Naive B cell (primary cell): ENCODE measurements at regions not wholly inside any gene's neighbourhood (a gene's known extent, or its start where the extent isn't known, plus 50 kb on each side); places are given as distances from the start of the nearest gene placed in this dataset.

Experiments used
- ATAC-seq, 2 donors: fragments of 150-1000 bp; cut with Tn5 transposase; 2 replicates each; pipeline ENCODE4 v1.10.0; 2021; ENCODE audit warnings: low read depth in 2 of 2, mild to moderate bottlenecking in 2 of 2, moderate library complexity in 2 of 2
- DNase-seq: peaks from one replicate; pipeline ENCODE4 v3.0.0; 2022
- H3K27ac Mint-ChIP-seq, 6 donors: one replicate each; pipeline ENCODE4 v1.8.0; 2020 to 2022; ENCODE audit warnings: mild to moderate bottlenecking in 6 of 6, mixed read lengths in 6 of 6, moderate library complexity in 5 of 6, inconsistent platforms in 2 of 6
- H3K27me3 Mint-ChIP-seq, 3 donors: one replicate each; pipeline ENCODE4 v1.8.0; 2021 to 2022; ENCODE audit warnings: mixed read lengths in 3 of 3, mild to moderate bottlenecking in 1 of 3
- H3K36me3 Mint-ChIP-seq, 2 donors: one replicate each; pipeline ENCODE4 v1.8.0; 2020 to 2022; ENCODE audit warnings: mixed read lengths in 2 of 2, inconsistent platforms in 1 of 2, mild to moderate bottlenecking in 1 of 2
- H3K4me1 Mint-ChIP-seq, 3 donors: one replicate each; pipeline ENCODE4 v1.8.0; 2020 to 2022; ENCODE audit warnings: mixed read lengths in 3 of 3, inconsistent platforms in 1 of 3, mild to moderate bottlenecking in 1 of 3, moderate library complexity in 1 of 3
- H3K4me3 Mint-ChIP-seq, 8 donors: one replicate each; pipeline ENCODE4 v1.8.0; 2020 to 2022; ENCODE audit warnings: mild to moderate bottlenecking in 8 of 8, mixed read lengths in 8 of 8, moderate library complexity in 8 of 8, inconsistent platforms in 2 of 8
- H3K9me3 Mint-ChIP-seq, 7 donors: one replicate each; pipeline ENCODE4 v1.8.0; 2020 to 2022; ENCODE audit warnings: mixed read lengths in 7 of 7, mild to moderate bottlenecking in 5 of 7, inconsistent platforms in 2 of 7, moderate library complexity in 1 of 7

GRCh38 chr14:58873228-58873953, 235.6 kb downstream of the DACT1 start:
- Mint-ChIP-seq H3K9me3 (no peaks in the 10 kb centered on the region), H3K36me3 (no peaks in the 10 kb centered on the region), H3K27me3 (no peaks in the 10 kb centered on the region), H3K4me1 (no peaks in the 10 kb centered on the region), H3K27ac (no peak overlapping the region), H3K4me3 (no peak overlapping the region)
- DNase-seq (no peak), ATAC-seq (no peak)

DNA sequence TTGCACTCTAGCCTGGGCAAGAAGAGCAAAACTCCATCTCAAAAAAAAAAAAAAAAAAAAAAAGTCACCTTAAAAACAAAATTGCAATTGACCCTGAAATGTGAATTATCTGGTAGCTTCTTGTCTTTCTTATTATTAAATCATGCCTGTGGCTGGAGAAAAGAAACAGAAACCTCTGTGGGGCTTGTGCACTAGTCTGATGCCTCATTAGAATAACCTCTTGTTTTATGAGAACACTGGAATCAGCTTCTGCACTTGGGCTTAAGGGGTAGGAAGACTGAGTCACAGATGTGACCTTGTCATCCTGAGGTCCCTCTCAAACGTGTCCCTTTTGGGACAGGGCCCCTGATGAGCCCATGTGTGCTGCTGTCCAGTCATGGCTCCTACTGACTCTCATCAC, 237.9 kb downstream of the DACT1 start:
- Mint-ChIP-seq H3K27me3 (no peaks in the 10 kb centered on the region), H3K36me3 (no peaks in the 10 kb centered on the region), H3K4me3 (no peak overlapping the region), H3K4me1 (no peaks in the 10 kb centered on the region), H3K27ac (no peak overlapping the region), H3K9me3 (no peaks in the 10 kb centered on the region)
- ATAC-seq: no peak
- DNase-seq: no peak

GRCh38 chr14:58876608-58877007, 238.8 kb downstream of the DACT1 start:
- Mint-ChIP-seq H3K36me3 (no peaks in the 10 kb centered on the region), H3K4me3 (no peak overlapping the region), H3K27ac (no peak overlapping the region), H3K9me3 (no peaks in the 10 kb centered on the region), H3K4me1 (no peaks in the 10 kb centered on the region), H3K27me3 (no peaks in the 10 kb centered on the region)
- DNase-seq (no peak), ATAC-seq (no peak)

GRCh38 chr14:58878439-58879139, 240.8 kb downstream of the DACT1 start:
- Mint-ChIP-seq H3K27me3 (no peaks in the 10 kb centered on the region), H3K27ac (no peak overlapping the region)
- no peak for ATAC-seq

DNA sequence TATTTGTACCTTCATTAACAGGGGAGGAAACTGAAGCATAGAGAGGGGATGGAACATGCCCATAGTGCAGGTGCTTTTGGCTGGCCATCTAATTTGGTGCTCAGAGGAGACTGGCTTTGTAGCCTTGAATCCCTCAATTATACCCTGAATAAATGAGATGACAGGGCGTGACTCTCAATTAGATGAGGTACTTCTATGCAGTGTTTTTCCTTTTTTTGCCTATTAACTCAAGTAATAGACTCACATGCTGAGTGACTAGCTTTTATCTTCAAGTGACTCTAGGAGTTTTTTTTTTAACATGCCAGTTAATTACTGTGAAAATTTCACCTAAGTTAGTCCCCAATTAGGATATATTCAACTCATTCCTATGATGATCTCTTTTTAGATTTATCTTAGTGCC, 243.7 kb downstream of the DACT1 start:
- no peak overlapping the region for H3K4me3 Mint-ChIP-seq
- H3K9me3 Mint-ChIP-seq: no peaks in the 10 kb centered on the region
- H3K27ac Mint-ChIP-seq: no peak overlapping the region
- DNase-seq: no peak
- H3K36me3 Mint-ChIP-seq: no peaks in the 10 kb centered on the region
- ATAC-seq: no peak
- H3K4me1 Mint-ChIP-seq: no peaks in the 10 kb centered on the region
- peaks cover 0 to 5% (median 0%) of the 10 kb centered on the region in 3 donors for H3K27me3 Mint-ChIP-seq

More at GRCh38 chr14:58878439-58879139, 240.8 kb downstream of the DACT1 start:
- no peak overlapping the region for H3K4me3 Mint-ChIP-seq
- no peaks in the 10 kb centered on the region for H3K9me3 Mint-ChIP-seq
- no peaks in the 10 kb centered on the region for H3K4me1 Mint-ChIP-seq
- no peak for DNase-seq
- H3K36me3 Mint-ChIP-seq: no peaks in the 10 kb centered on the region

DNA sequence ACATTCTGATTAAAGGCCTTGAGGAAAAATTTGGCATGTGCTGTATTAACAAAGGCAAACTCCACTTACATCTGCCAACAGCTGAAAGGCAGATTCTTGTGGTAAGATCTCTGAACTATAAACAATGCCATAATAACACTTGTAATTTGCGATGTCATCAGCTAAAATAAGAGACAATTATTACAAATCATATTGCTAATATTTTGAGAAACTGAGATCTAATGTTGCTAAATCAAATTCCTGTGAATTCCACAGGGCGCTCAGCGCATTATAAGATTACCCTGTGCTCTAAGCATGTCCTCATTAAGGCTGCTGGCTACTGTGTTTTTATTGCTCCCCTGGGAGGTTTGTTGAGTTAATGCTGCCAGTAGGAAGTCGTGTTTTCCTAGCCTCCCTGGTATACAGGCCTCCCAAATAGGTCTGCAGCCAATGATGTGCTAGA, 244.8 kb downstream of the DACT1 start:
- Mint-ChIP-seq H3K27ac (no peak overlapping the region), H3K9me3 (no peaks in the 10 kb centered on the region), H3K4me1 (no peaks in the 10 kb centered on the region), H3K4me3 (no peak overlapping the region), H3K36me3 (no peaks in the 10 kb centered on the region), H3K27me3 (peaks cover 0 to 5% (median 0%) of the 10 kb centered on the region in 3 donors)
- ATAC-seq (no peak), DNase-seq (no peak)

DNA sequence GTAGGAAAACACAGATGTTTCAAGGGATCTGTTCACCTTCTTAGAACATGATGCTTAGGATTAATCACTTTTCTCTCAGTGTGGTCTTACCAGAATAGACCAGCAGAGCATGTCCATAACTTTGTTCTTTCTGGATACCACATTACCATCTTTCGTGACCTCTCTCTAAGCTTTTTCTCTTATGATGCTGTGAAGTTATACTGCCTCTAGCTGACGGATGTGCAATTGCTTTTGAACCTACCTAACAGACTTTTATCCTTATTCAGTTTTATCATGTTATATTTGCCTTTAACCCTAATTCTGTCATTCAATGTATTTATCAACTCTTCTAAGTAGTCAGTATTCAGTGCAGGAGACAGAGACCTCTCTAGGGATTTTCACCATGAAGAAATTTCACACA, 246.7 kb downstream of the DACT1 start:
- Mint-ChIP-seq H3K9me3 (peaks cover 0 to 5% (median 0%) of the 10 kb centered on the region in 7 donors), H3K4me3 (no peak overlapping the region), H3K27ac (no peak overlapping the region), H3K27me3 (peaks cover 0 to 5% (median 0%) of the 10 kb centered on the region in 3 donors), H3K36me3 (no peaks in the 10 kb centered on the region), H3K4me1 (no peaks in the 10 kb centered on the region)
- no peak for DNase-seq
- ATAC-seq: no peak

DNA sequence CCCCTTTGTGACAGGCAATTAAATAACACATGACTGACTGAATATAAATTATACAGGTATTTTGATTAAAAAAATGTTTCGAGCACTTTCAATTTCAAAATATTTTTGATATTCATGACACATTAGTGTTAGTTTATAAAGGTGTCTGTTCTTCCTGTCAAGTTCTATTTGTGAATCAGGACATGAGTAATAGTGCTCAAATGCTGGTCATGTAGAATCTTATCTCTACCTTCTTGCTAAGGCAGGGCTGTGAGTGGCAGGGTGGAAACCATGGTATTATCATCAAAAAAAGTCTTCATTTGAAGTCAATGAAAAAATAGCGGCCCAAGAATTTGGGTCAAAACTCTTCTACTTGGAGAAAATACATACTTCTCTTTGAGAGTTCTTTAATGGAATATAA, 250.2 kb downstream of the DACT1 start:
- Mint-ChIP-seq H3K27me3 (peaks cover 0 to 5% (median 0%) of the 10 kb centered on the region in 3 donors), H3K4me1 (no peaks in the 10 kb centered on the region), H3K27ac (no peak overlapping the region), H3K4me3 (no peak overlapping the region), H3K36me3 (no peaks in the 10 kb centered on the region), H3K9me3 (peaks cover 0 to 5% (median 0%) of the 10 kb centered on the region in 7 donors)
- no peak for DNase-seq
- ATAC-seq: no peak

DNA sequence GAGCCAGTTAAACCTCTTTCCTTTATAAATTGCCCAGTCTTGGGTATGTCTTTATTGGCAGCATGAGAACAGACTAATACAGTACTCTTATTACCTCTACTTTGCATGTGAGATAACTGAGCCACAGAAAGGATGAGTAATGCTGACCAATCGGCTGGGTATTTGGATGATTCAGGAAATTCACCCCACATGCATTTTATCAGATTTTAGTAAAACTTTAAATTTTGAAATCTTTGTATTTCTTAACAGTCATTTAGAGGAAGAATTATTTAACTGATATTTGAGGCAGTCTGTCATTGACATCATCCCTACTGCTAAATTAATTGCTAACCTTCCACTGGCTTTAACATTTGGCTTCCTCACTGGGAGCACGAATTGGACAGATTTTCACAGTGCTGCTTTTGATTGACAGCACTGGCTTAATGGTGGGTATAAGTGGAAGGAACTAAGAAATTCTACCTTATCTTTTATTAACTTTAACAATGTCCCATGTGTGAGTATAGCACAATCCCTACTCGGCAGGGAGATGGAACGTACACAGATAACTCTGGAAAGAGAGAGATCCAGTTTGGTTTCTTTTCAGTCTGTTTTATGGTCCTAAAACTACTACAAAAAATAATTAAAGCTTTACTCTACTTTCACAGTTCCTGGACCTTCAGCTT, 261.0 kb downstream of the DACT1 start:
- ATAC-seq: no peak
- Mint-ChIP-seq H3K4me1 (no peaks in the 10 kb centered on the region), H3K36me3 (no peaks in the 10 kb centered on the region)

GRCh38 chr14:58899317-58899713, 261.6 kb downstream of the DACT1 start:
- no peak for DNase-seq
- Mint-ChIP-seq H3K36me3 (no peaks in the 10 kb centered on the region), H3K27me3 (peaks cover 0 to 6% (median 6%) of the 10 kb centered on the region in 3 donors), H3K27ac (no peak overlapping the region), H3K4me3 (no peak overlapping the region), H3K9me3 (peaks cover 0 to 5% (median 2%) of the 10 kb centered on the region in 7 donors), H3K4me1 (no peaks in the 10 kb centered on the region)
- no peak for ATAC-seq

More for the DNA sequence above, 261.0 kb downstream of the DACT1 start:
- Mint-ChIP-seq H3K27me3 (peaks cover 0 to 6% (median 6%) of the 10 kb centered on the region in 3 donors), H3K9me3 (peaks cover 0 to 5% (median 2%) of the 10 kb centered on the region in 7 donors), H3K4me3 (no peak overlapping the region), H3K27ac (no peak overlapping the region)
- no peak for DNase-seq

GRCh38 chr14:58901826-58902225, 264.1 kb downstream of the DACT1 start:
- Mint-ChIP-seq H3K27ac (no peak overlapping the region), H3K4me3 (peak overlapping the region in 1 of 8 donors; percentile 16), H3K4me1 (no peaks in the 10 kb centered on the region), H3K9me3 (peaks cover 0 to 6% (median 2%) of the 10 kb centered on the region in 7 donors), H3K27me3 (peaks cover 0 to 4% (median under 1%) of the 10 kb centered on the region in 3 donors), H3K36me3 (no peaks in the 10 kb centered on the region)
- DNase-seq (no peak), ATAC-seq (no peak)

DNA sequence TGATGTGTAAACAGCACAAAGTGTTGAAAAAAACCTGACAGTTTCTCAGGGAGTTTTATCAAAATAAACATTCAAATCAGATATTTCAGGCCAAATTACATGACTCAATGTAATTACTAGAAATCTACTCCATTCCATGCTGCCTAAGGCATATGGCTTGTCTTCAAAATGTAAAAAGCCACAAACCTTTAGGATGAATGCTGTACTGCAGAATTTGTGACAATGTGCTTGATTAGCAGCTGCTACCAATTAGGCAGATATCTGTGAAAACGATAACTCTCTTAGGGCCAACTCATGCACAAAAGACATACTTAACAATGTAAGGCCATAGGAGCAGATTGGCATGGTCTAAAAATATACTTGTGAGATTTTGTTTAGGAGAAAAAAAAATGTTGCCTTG, 267.0 kb downstream of the DACT1 start:
- H3K27ac Mint-ChIP-seq: no peak overlapping the region
- H3K27me3 Mint-ChIP-seq: peaks cover 0 to 4% (median 0%) of the 10 kb centered on the region in 3 donors

GRCh38 chr14:58907803-58908202, 270.0 kb downstream of the DACT1 start:
- peaks cover 0 to 4% (median 0%) of the 10 kb centered on the region in 3 donors for H3K27me3 Mint-ChIP-seq
- no peak overlapping the region for H3K27ac Mint-ChIP-seq
- no peaks in the 10 kb centered on the region for H3K4me1 Mint-ChIP-seq
- H3K9me3 Mint-ChIP-seq: peaks cover 0 to 5% (median 0%) of the 10 kb centered on the region in 7 donors
- ATAC-seq (no peak), DNase-seq (no peak)
- no peak overlapping the region for H3K4me3 Mint-ChIP-seq
- no peaks in the 10 kb centered on the region for H3K36me3 Mint-ChIP-seq

More for the DNA sequence above, 267.0 kb downstream of the DACT1 start:
- DNase-seq (no peak), ATAC-seq (no peak)
- H3K4me3 Mint-ChIP-seq: no peak overlapping the region
- H3K4me1 Mint-ChIP-seq: no peaks in the 10 kb centered on the region
- H3K9me3 Mint-ChIP-seq: peaks cover 0 to 6% (median 2%) of the 10 kb centered on the region in 7 donors
- H3K36me3 Mint-ChIP-seq: no peaks in the 10 kb centered on the region

DNA sequence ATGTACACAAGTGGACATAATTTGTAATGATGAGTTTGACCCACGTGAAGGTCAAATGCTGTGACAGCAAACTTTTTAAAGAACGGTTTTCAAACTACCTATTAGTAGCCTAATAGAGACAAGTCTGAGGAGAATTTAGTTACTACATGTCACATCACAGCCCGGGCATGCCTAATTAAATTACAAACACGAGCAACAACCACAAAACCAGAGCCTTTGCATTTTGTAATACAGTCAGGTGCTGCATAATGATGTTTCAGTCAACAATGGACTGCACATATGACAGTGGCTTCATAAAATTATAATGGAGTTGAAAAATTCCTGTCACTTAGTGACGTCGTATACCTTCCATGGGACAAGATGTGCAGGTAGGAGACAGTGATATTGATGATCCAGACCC, 274.5 kb downstream of the DACT1 start:
- Mint-ChIP-seq H3K4me3 (no peak overlapping the region), H3K4me1 (no peaks in the 10 kb centered on the region), H3K27me3 (no peaks in the 10 kb centered on the region), H3K36me3 (no peaks in the 10 kb centered on the region), H3K9me3 (no peaks in the 10 kb centered on the region), H3K27ac (no peak overlapping the region)
- ATAC-seq (no peak), DNase-seq (no peak)
